H1 (cell line): ENCODE measurements at regions not wholly inside any gene's neighbourhood (a gene's known extent, or its start where the extent isn't known, plus 50 kb on each side); places are given as distances from the start of the nearest gene placed in this dataset.

Experiments
- CTCF ChIA-PET: fragments of 300-600 bp; sonication (Branson Sonifier 250); formaldehyde crosslinking; loops from one replicate; lab custom pipeline; 2021; ENCODE audit not compliant: partially characterized antibody; lab: Charles Lee
- POLR2A ChIA-PET: fragments of 300-600 bp; sonication (Branson Sonifier 250); formaldehyde crosslinking; loops from one replicate; lab custom pipeline; 2021; ENCODE audit warnings: inconsistent platforms; ENCODE audit not compliant: partially characterized antibody; lab: Charles Lee
- DNase-seq, 2 experiments: peaks; one replicate each; pipeline versions ENCODE4 v3.0.0 to v3.0.0-alpha.2; 2010 to 2022; ENCODE audit warnings: low spot score in 2 of 2, low read depth in 1 of 2, mixed read lengths in 1 of 2
- FAIRE-seq: peaks from 2 replicates; lab custom pipeline; 2011; peaks lifted over from hg19 to GRCh38; lab: Jason Lieb, UNC
- H2AFZ ChIP-seq: 2 replicates; pipeline ENCODE4 v1.8.1; 2012; ENCODE audit warnings: low read length, inconsistent platforms
- H2AK5ac ChIP-seq: 2 replicates; pipeline ENCODE4 v1.6.1; 2013; ENCODE audit warnings: low read depth, low read length
- H2BK120ac ChIP-seq: replicated peaks from 2 replicates; pipeline ENCODE3; 2013; ENCODE audit warnings: low read depth, low read length, inconsistent platforms
- H2BK12ac ChIP-seq: 2 replicates; pipeline ENCODE4 v1.6.1; 2013; ENCODE audit warnings: low read depth, low read length
- H2BK15ac ChIP-seq: 2 replicates; pipeline ENCODE4 v1.6.1; 2013; ENCODE audit warnings: low read length
- H2BK20ac ChIP-seq: 2 replicates; pipeline ENCODE4 v1.6.1; 2013; ENCODE audit warnings: low read length
- H2BK5ac ChIP-seq: 2 replicates; pipeline ENCODE4 v1.6.1; 2013; ENCODE audit warnings: low read depth, low read length
- H3K14ac ChIP-seq: 2 replicates; pipeline ENCODE4 v1.6.1; 2013; ENCODE audit warnings: inconsistent platforms; ENCODE audit not compliant: insufficient read length
- H3K18ac ChIP-seq: 2 replicates; pipeline ENCODE4 v1.6.1; 2013; ENCODE audit warnings: low read length; ENCODE audit errors: extremely low read depth
- H3K23ac ChIP-seq: 2 replicates; pipeline ENCODE4 v1.6.1; 2013; ENCODE audit warnings: inconsistent platforms; ENCODE audit not compliant: insufficient read length
- H3K23me2 ChIP-seq: 2 replicates; pipeline ENCODE4 v1.6.1; 2013; ENCODE audit warnings: low read depth, low read length
- H3K27ac ChIP-seq: 2 replicates; pipeline ENCODE4 v1.6.1; 2011; ENCODE audit warnings: low read depth, low read length, inconsistent platforms
- H3K27me3 ChIP-seq, 4 experiments: replicated peaks in 1 of 4; 1 replicate in 1 of 4; 2 replicates in 3 of 4; pipeline versions ENCODE4 v1.6.1 to v1.8.1; 2011 to 2013; ENCODE audit warnings: low read length in 3 of 4, mild to moderate bottlenecking in 3 of 4, inconsistent platforms in 2 of 4, mixed read lengths in 2 of 4, moderate library complexity in 1 of 4; ENCODE audit not compliant: control insufficient read depth in 3 of 4, insufficient read depth in 3 of 4; ENCODE audit errors: extremely low read depth in 1 of 4
- H3K36me3 ChIP-seq, 4 experiments: 2 replicates each; pipeline versions ENCODE4 v1.6.1 to v1.8.1; 2011 to 2013; ENCODE audit warnings: mild to moderate bottlenecking in 4 of 4, low read length in 3 of 4, moderate library complexity in 2 of 4, control low read depth in 1 of 4, inconsistent platforms in 1 of 4; ENCODE audit not compliant: insufficient read depth in 4 of 4, control insufficient read depth in 2 of 4
- H3K4ac ChIP-seq: replicated peaks from 2 replicates; pipeline ENCODE3; 2013; ENCODE audit warnings: low read length, low read depth, mixed read lengths, inconsistent platforms; ENCODE audit not compliant: insufficient read length
- H3K4me1 ChIP-seq, 4 experiments: replicated peaks in 1 of 4; 1 replicate in 1 of 4; 2 replicates in 3 of 4; pipeline versions ENCODE4 v1.6.1 to v1.8.1; 2011 to 2013; ENCODE audit warnings: low read length in 3 of 4, inconsistent platforms in 2 of 4, mixed read lengths in 1 of 4; ENCODE audit not compliant: insufficient read depth in 4 of 4, control insufficient read depth in 3 of 4
- H3K4me2 ChIP-seq, 2 experiments: 2 replicates each; pipeline versions ENCODE4 v1.6.1 to v1.8.1; 2011 to 2013; ENCODE audit warnings: low read depth in 2 of 2, low read length in 2 of 2, control low read depth in 1 of 2, inconsistent platforms in 1 of 2, mild to moderate bottlenecking in 1 of 2; ENCODE audit not compliant: insufficient read depth in 1 of 2
- H3K4me3 ChIP-seq, 4 experiments: fragments of 200-600, 300-600 bp in 1 of 4; sonication (generic), shearing (Covaris generic), sonication (Bioruptor Twin) in 1 of 4; 2 replicates each; pipeline versions ENCODE4 v1.5.1 to v1.8.1; 2011 to 2016; ENCODE audit warnings: low read length in 4 of 4, low read depth in 3 of 4, control low read depth in 2 of 4, inconsistent platforms in 2 of 4, mild to moderate bottlenecking in 2 of 4, mixed read lengths in 1 of 4, moderate library complexity in 1 of 4; ENCODE audit not compliant: insufficient read depth in 2 of 4; ENCODE audit errors: extremely low read depth in 1 of 4
- H3K56ac ChIP-seq: replicated peaks from 2 replicates; pipeline ENCODE3; 2013; ENCODE audit warnings: low read depth, mild to moderate bottlenecking, mixed read lengths, low read length, inconsistent platforms; ENCODE audit not compliant: insufficient read length
- H3K79me1 ChIP-seq: 2 replicates; pipeline ENCODE4 v1.6.1; 2013; ENCODE audit warnings: low read depth, low read length, control low read depth
- H3K79me2 ChIP-seq, 2 experiments: 2 replicates each; pipeline versions ENCODE4 v1.6.1 to v1.8.1; 2012 to 2013; ENCODE audit warnings: low read length in 2 of 2, mild to moderate bottlenecking in 2 of 2, inconsistent platforms in 1 of 2; ENCODE audit not compliant: insufficient read depth in 2 of 2, control insufficient read depth in 1 of 2
- H3K9ac ChIP-seq, 4 experiments: replicated peaks in 1 of 4; 1 replicate in 1 of 4; 2 replicates in 3 of 4; pipeline versions ENCODE4 v1.6.1 to v1.8.1; 2011 to 2013; ENCODE audit warnings: low read depth in 3 of 4, low read length in 3 of 4, control low read depth in 2 of 4, mild to moderate bottlenecking in 2 of 4, moderate library complexity in 2 of 4, inconsistent platforms in 1 of 4; ENCODE audit errors: extremely low read depth in 1 of 4
- H3K9me3 ChIP-seq, 2 experiments: 2 replicates each; pipeline versions ENCODE4 v1.6.1 to v1.8.1; 2012 to 2013; ENCODE audit warnings: mild to moderate bottlenecking in 2 of 2, moderate library complexity in 2 of 2, control low read depth in 1 of 2, inconsistent platforms in 1 of 2, low read depth in 1 of 2, low read length in 1 of 2, mixed read lengths in 1 of 2; ENCODE audit not compliant: insufficient read depth in 2 of 2
- H4K20me1 ChIP-seq, 2 experiments: replicated peaks in 1 of 2; 2 replicates each; pipeline versions ENCODE3 to v1.8.1; 2011 to 2013; ENCODE audit warnings: inconsistent platforms in 2 of 2, low read length in 2 of 2, mild to moderate bottlenecking in 1 of 2; ENCODE audit not compliant: insufficient read depth in 2 of 2, control insufficient read depth in 1 of 2
- H4K5ac ChIP-seq: 2 replicates; pipeline ENCODE4 v1.6.1; 2013; ENCODE audit warnings: low read length, low read depth, mixed read lengths, inconsistent platforms; ENCODE audit not compliant: insufficient read length
- H4K8ac ChIP-seq: 2 replicates; pipeline ENCODE4 v1.8.0; 2013; ENCODE audit warnings: mild to moderate bottlenecking, moderate library complexity, low read length, inconsistent platforms; ENCODE audit not compliant: insufficient read depth; ENCODE audit errors: extremely low read depth
- H4K91ac ChIP-seq: replicated peaks from 2 replicates; pipeline ENCODE3; 2013; ENCODE audit warnings: low read length, mixed read lengths, inconsistent platforms; ENCODE audit not compliant: insufficient read length
- BACH1 ChIP-seq: IDR thresholded peaks from 2 replicates; pipeline ENCODE4 v1.6.1; 2012; ENCODE audit warnings: low read length, improper control_type of control experiment
- BRCA1 ChIP-seq: IDR thresholded peaks from 2 replicates; pipeline ENCODE4 v1.6.1; 2012; ENCODE audit warnings: low read depth, low read length, improper control_type of control experiment
- CBX8 ChIP-seq: fragments of 300-800, 300-1000 bp; sonication (generic); IDR thresholded peaks from 2 replicates; pipeline ENCODE4 v1.7.1; 2016; ENCODE audit warnings: low read depth, low read length, borderline replicate concordance
- HDAC2 ChIP-seq, 2 experiments: fragments of 300-600 bp in 1 of 2; sonication (generic) in 1 of 2; IDR thresholded peaks; 2 replicates each; pipeline ENCODE4 v1.6.1; 2011 to 2012; ENCODE audit warnings: low read depth in 2 of 2, low read length in 2 of 2, mild to moderate bottlenecking in 2 of 2, moderate library complexity in 2 of 2, borderline replicate concordance in 1 of 2, inconsistent platforms in 1 of 2
- PHF8 ChIP-seq: fragments of 200-600 bp; sonication (generic); conservative IDR thresholded peaks from 2 replicates; pipeline ENCODE4 v1.7.1; 2012; ENCODE audit warnings: low read depth, mild to moderate bottlenecking, inconsistent platforms, low read length, moderate library complexity
- RAD21 ChIP-seq, 2 experiments: IDR thresholded peaks in 1 of 2; conservative IDR thresholded peaks in 1 of 2; 2 replicates each; pipeline ENCODE4 v1.6.1; 2011; ENCODE audit warnings: low read depth in 2 of 2, low read length in 2 of 2, improper control_type of control experiment in 1 of 2, inconsistent platforms in 1 of 2, mild to moderate bottlenecking in 1 of 2, moderate library complexity in 1 of 2
- SAP30 ChIP-seq: fragments of 300-600 bp; sonication (generic); IDR thresholded peaks from 2 replicates; pipeline ENCODE4 v1.7.1; 2012; ENCODE audit warnings: low read length, moderate library complexity, mild to moderate bottlenecking, inconsistent platforms; ENCODE audit not compliant: insufficient read depth, insufficient replicate concordance
- SIRT6 ChIP-seq: IDR thresholded peaks from one replicate; pipeline ENCODE4 v1.7.1; 2012; ENCODE audit warnings: low read length, inconsistent platforms
- SIX5 ChIP-seq: IDR thresholded peaks from 2 replicates; pipeline ENCODE4 v1.6.1; 2011; ENCODE audit warnings: mild to moderate bottlenecking, low read depth, low read length
- SP1 ChIP-seq: IDR thresholded peaks from 2 replicates; pipeline ENCODE4 v1.6.1; 2011; ENCODE audit warnings: low read depth, low read length
- SRF ChIP-seq: IDR thresholded peaks from 2 replicates; pipeline ENCODE4 v1.6.1; 2011; ENCODE audit warnings: mild to moderate bottlenecking, low read depth, low read length, moderate library complexity
- SUZ12 ChIP-seq: fragments of 200-600 bp; sonication (generic); IDR thresholded peaks from 2 replicates; pipeline ENCODE4 v1.6.1; 2012; ENCODE audit warnings: mild to moderate bottlenecking, inconsistent platforms, low read length, moderate library complexity, mixed read lengths
- TAF1 ChIP-seq: IDR thresholded peaks from 2 replicates; pipeline ENCODE4 v1.6.1; 2011; ENCODE audit warnings: mild to moderate bottlenecking, low read depth, low read length
- TAF7 ChIP-seq: optimal IDR thresholded peaks from 2 replicates; pipeline ENCODE3; 2011; ENCODE audit warnings: low read depth, mild to moderate bottlenecking, inconsistent platforms, low read length, moderate library complexity, borderline replicate concordance
- TCF12 ChIP-seq: IDR thresholded peaks from 2 replicates; pipeline ENCODE4 v1.6.1; 2011; ENCODE audit warnings: low read depth, mild to moderate bottlenecking, low read length
- WGBS, 2 experiments: shearing (Covaris generic) in 1 of 2; methylation state at CpG; one replicate each; pipeline versions ENCODE4 v1.1.6 to v1.1.7; 2013 to 2015; ENCODE audit warnings: low lambda C conversion rate in 2 of 2, mixed read lengths in 2 of 2, inconsistent platforms in 1 of 2, low coverage in 1 of 2, missing lambda C conversion rate in 1 of 2; ENCODE audit not compliant: insufficient replicate concordance in 2 of 2, insufficient coverage in 1 of 2, insufficient read length in 1 of 2; ENCODE audit errors: extremely low coverage in 1 of 2, missing lambda C conversion rate in 1 of 2; 5-methylcytosine and 5-hydroxymethylcytosine counted together

GRCh38 chr12:78671295-78671694, 193.3 kb upstream of the SYT1 start:
- H3K9ac ChIP-seq = no peak overlapping the region

More at GRCh38 chr12:78671295-78671694, 193.3 kb upstream of the SYT1 start:
- Histone ChIP-seq H3K18ac (no peak overlapping the region), H3K4me1 (no peaks in the 10 kb centered on the region)
- no peak for TF ChIP-seq TCF12
- no peak for TF ChIP-seq SUZ12
- no peak for TF ChIP-seq SP1
- TF ChIP-seq HDAC2 (IDR thresholded peaks at IDR 0.05; ENCODE audit: borderline replicate concordance in 1 of 2, low read depth in 2 of 2, low read length in 2 of 2) = no peak
- TF ChIP-seq SIRT6 = no peak
- TF ChIP-seq SRF = no peak
- TF ChIP-seq PHF8 = no peak
- TF ChIP-seq CBX8 = no peak
- TF ChIP-seq RAD21 (IDR thresholded peaks at IDR 0.05 in 1 of 2, conservative IDR thresholded peaks at IDR 0.05 in 1 of 2; ENCODE audit: low read depth in 2 of 2, low read length in 2 of 2) = no peak
- TF ChIP-seq TAF7 = no peak
- TF ChIP-seq TAF1 = no peak
- no peak for TF ChIP-seq BRCA1
- no peak for TF ChIP-seq SIX5
- TF ChIP-seq BACH1 = no peak
- no peak for TF ChIP-seq SAP30
- TF ChIP-seq, all 59 proteins: peak for 0
- Histone ChIP-seq H4K8ac (no peak overlapping the region), H3K79me2 (no peaks in the 10 kb centered on the region), H3K36me3 (no peaks in the 10 kb centered on the region), H2BK5ac (no peak overlapping the region), H3K23me2 (no peaks in the 10 kb centered on the region), H4K5ac (no peak overlapping the region), H3K4ac (no peak overlapping the region), H3K27ac (no peak overlapping the region), H3K14ac (no peak overlapping the region), H2BK15ac (no peak overlapping the region), H3K79me1 (no peaks in the 10 kb centered on the region), H3K9me3 (no peaks in the 10 kb centered on the region), H3K23ac (no peak overlapping the region), H2BK120ac (no peak overlapping the region), H4K91ac (no peak overlapping the region), H3K4me3 (no peak overlapping the region), H2BK12ac (no peak overlapping the region), H3K56ac (no peak overlapping the region), H2AFZ (no peak overlapping the region), H2AK5ac (no peak overlapping the region), H2BK20ac (no peak overlapping the region), H3K4me2 (no peak overlapping the region), H4K20me1 (no peaks in the 10 kb centered on the region), H3K27me3 (no peaks in the 10 kb centered on the region)
- no peak for FAIRE-seq
- WGBS, 2 experiments = 78% methylated on average over 4 of the region's 4 CpGs; no CpG with 5 or more reads in 1 of the 2 experiments
- CTCF ChIA-PET = interaction anchor here (0.7 kb wide), 1 partner anchor 40 kb away, joined by 3 read pairs; no protein-coding TSS in a partner anchor
- POLR2A ChIA-PET = no interaction called here
- DNase-seq = no peak
